Parathyroid adenoma (tissue), 2 donors: ENCODE measurements at regions not wholly inside any gene's neighbourhood (a gene's known extent, or its start where the extent isn't known, plus 50 kb on each side); places are given as distances from the start of the nearest gene placed in this dataset.

Experiments
- H2AFZ ChIP-seq: fragments of 300-600 bp; sonication (generic); one replicate; pipeline ENCODE4 v1.7.0; 2017; ENCODE audit warnings: antibody characterized with exemption, mild to moderate bottlenecking
- H3K27ac ChIP-seq: fragments of 300-600 bp; sonication (generic); one replicate; pipeline ENCODE4 v1.7.0; 2017
- H3K27me3 ChIP-seq: fragments of 300-600 bp; sonication (generic); one replicate; pipeline ENCODE4 v1.7.0; 2017; ENCODE audit warnings: low read length; ENCODE audit not compliant: control insufficient read depth, insufficient read depth
- H3K36me3 ChIP-seq: fragments of 300-600 bp; sonication (generic); one replicate; pipeline ENCODE4 v1.7.0; 2017; ENCODE audit warnings: low read length; ENCODE audit not compliant: control insufficient read depth, insufficient read depth
- H3K4me1 ChIP-seq: fragments of 300-600 bp; sonication (generic); one replicate; pipeline ENCODE4 v1.7.0; 2017; ENCODE audit warnings: control low read depth
- H3K4me2 ChIP-seq: fragments of 300-600 bp; sonication (generic); one replicate; pipeline ENCODE4 v1.7.0; 2017; ENCODE audit warnings: low read length
- H3K4me3 ChIP-seq: fragments of 300-600 bp; sonication (generic); one replicate; pipeline ENCODE4 v1.7.0; 2017; ENCODE audit warnings: low read depth, low read length
- H3K79me2 ChIP-seq: fragments of 300-600 bp; sonication (generic); one replicate; pipeline ENCODE4 v1.7.0; 2017; ENCODE audit warnings: control low read depth
- H3K9ac ChIP-seq: fragments of 300-600 bp; sonication (generic); one replicate; pipeline ENCODE4 v1.7.0; 2017; ENCODE audit warnings: mild to moderate bottlenecking
- H3K9me3 ChIP-seq: fragments of 300-600 bp; sonication (generic); one replicate; pipeline ENCODE4 v1.7.0; 2017; ENCODE audit warnings: low read length; ENCODE audit not compliant: control insufficient read depth
- CTCF ChIP-seq: fragments of 300-600 bp; sonication (generic); IDR thresholded peaks from one replicate; pipeline ENCODE4 v1.7.0; 2017; ENCODE audit warnings: antibody characterized with exemption, mild to moderate bottlenecking
- donor health status: primary hyperparathyroidism.

- no peaks in the 10 kb centered on the region for H3K4me1 ChIP-seq
- no peak overlapping the region for H3K4me3 ChIP-seq
- no peaks in the 10 kb centered on the region for H3K79me2 ChIP-seq
- H3K27ac ChIP-seq = no peak overlapping the region
- H3K27me3 ChIP-seq = no peaks in the 10 kb centered on the region
- H2AFZ ChIP-seq = no peak overlapping the region
- no peak for TF ChIP-seq CTCF
- no peak overlapping the region for H3K9ac ChIP-seq
- no peaks in the 10 kb centered on the region for H3K9me3 ChIP-seq
- H3K36me3 ChIP-seq = no peaks in the 10 kb centered on the region
- H3K4me2 ChIP-seq = no peak overlapping the region
These were observed 404.8 kb downstream of the TXNL1 start for GRCh38 chr18:56233595-56233994.

GRCh38 chr18:56226025-56226424 lies 412.4 kb downstream of the TXNL1 start:
- Histone ChIP-seq H3K9ac (no peak overlapping the region), H3K9me3 (no peaks in the 10 kb centered on the region), H3K27me3 (no peaks in the 10 kb centered on the region), H3K36me3 (no peaks in the 10 kb centered on the region), H3K27ac (no peak overlapping the region), H2AFZ (no peak overlapping the region), H3K4me1 (no peaks in the 10 kb centered on the region), H3K79me2 (no peaks in the 10 kb centered on the region), H3K4me3 (no peak overlapping the region), H3K4me2 (no peak overlapping the region)
- no peak for TF ChIP-seq CTCF

- Histone ChIP-seq H2AFZ (no peak overlapping the region), H3K36me3 (no peaks in the 10 kb centered on the region), H3K9ac (no peak overlapping the region), H3K79me2 (no peaks in the 10 kb centered on the region), H3K4me1 (no peaks in the 10 kb centered on the region), H3K9me3 (no peaks in the 10 kb centered on the region), H3K27me3 (no peaks in the 10 kb centered on the region), H3K27ac (no peak overlapping the region), H3K4me3 (no peak overlapping the region), H3K4me2 (no peak overlapping the region)
- no peak for TF ChIP-seq CTCF
These were observed 413.5 kb downstream of the TXNL1 start for GRCh38 chr18:56224669-56225561.

- Histone ChIP-seq H3K9ac (no peak overlapping the region), H3K36me3 (no peaks in the 10 kb centered on the region), H3K9me3 (no peaks in the 10 kb centered on the region), H3K27me3 (no peaks in the 10 kb centered on the region), H3K4me3 (no peak overlapping the region), H2AFZ (no peak overlapping the region), H3K79me2 (no peaks in the 10 kb centered on the region), H3K27ac (no peak overlapping the region), H3K4me2 (no peak overlapping the region), H3K4me1 (no peaks in the 10 kb centered on the region)
- TF ChIP-seq CTCF = no peak
These were observed 417.0 kb downstream of the TXNL1 start for GRCh38 chr18:56221195-56222065.
